ENCODE measurements at regions not wholly inside any gene's neighbourhood (a gene's known extent, or its start where the extent isn't known, plus 50 kb on each side); places are given as distances from the start of the nearest gene placed in this dataset.

GRCh38 chr10:78513330-78513729 is 479.7 kb downstream of the RPS24 start:
- ChIA-PET CTCF (no interaction called here), POLR2A (no interaction called here)
- no peak for DNase-seq (ENCODE audit: extremely low spot score)
- no peak for TF ChIP-seq CTCF (IDR thresholded peaks at IDR 0.05; ENCODE audit: control extremely low read depth, extremely low read depth, low read depth, missing control alignments)

GRCh38 chr10:78513986-78514385 is 480.3 kb downstream of the RPS24 start:
- no peak for DNase-seq (ENCODE audit: extremely low spot score)
- TF ChIP-seq CTCF (IDR thresholded peaks at IDR 0.05; ENCODE audit: control extremely low read depth, extremely low read depth, low read depth, missing control alignments), result no peak
- CTCF ChIA-PET, result interaction anchor here (1.0 kb wide), 1 partner anchor 144 kb away, joined by 3 read pairs; no protein-coding TSS in a partner anchor
- POLR2A ChIA-PET, result no interaction called here

GRCh38 chr10:78514459-78514858 is 480.8 kb downstream of the RPS24 start:
- TF ChIP-seq CTCF (IDR thresholded peaks at IDR 0.05; ENCODE audit: control extremely low read depth, extremely low read depth, low read depth, missing control alignments), result no peak
- DNase-seq (ENCODE audit: extremely low spot score), result no peak
- POLR2A ChIA-PET, result no interaction called here
- CTCF ChIA-PET, result interaction anchor here (1.0 kb wide), 1 partner anchor 143 kb away, joined by 3 read pairs; no protein-coding TSS in a partner anchor

GRCh38 chr10:78515038-78515872 is 481.6 kb downstream of the RPS24 start:
- TF ChIP-seq CTCF (IDR thresholded peaks at IDR 0.05; ENCODE audit: control extremely low read depth, extremely low read depth, low read depth, missing control alignments), result no peak
- no peak for DNase-seq (ENCODE audit: extremely low spot score)
- ChIA-PET CTCF (no interaction called here), POLR2A (no interaction called here)

- POLR2A ChIA-PET, result no interaction called here
- TF ChIP-seq CTCF (IDR thresholded peaks at IDR 0.05; ENCODE audit: control extremely low read depth, extremely low read depth, low read depth, missing control alignments), result no peak
- DNase-seq (ENCODE audit: extremely low spot score), result no peak
- CTCF ChIA-PET, result no interaction called here
Measured at GRCh38 chr10:78515873-78516153, 482.1 kb downstream of the RPS24 start.

- DNase-seq (ENCODE audit: extremely low spot score), result no peak
- ChIA-PET POLR2A (interaction anchor here (0.8 kb wide), 1 partner anchor 8 kb away, joined by 3 read pairs; no protein-coding TSS in a partner anchor), CTCF (no interaction called here)
- TF ChIP-seq CTCF (IDR thresholded peaks at IDR 0.05; ENCODE audit: control extremely low read depth, extremely low read depth, low read depth, missing control alignments), result no peak
Measured at GRCh38 chr10:78516236-78516635, 482.6 kb downstream of the RPS24 start.

Data from GM10248 (cell line).